ENCODE measurements at regions not wholly inside any gene's neighbourhood (a gene's known extent, or its start where the extent isn't known, plus 50 kb on each side); places are given as distances from the start of the nearest gene placed in this dataset.

GRCh38 chr4:62448911-62449310, 1248.8 kb downstream of the ADGRL3 start:
- no peak for TF ChIP-seq POLR2A (IDR thresholded peaks at IDR 0.05; ENCODE audit: low read depth, low read length)
- no peak for TF ChIP-seq POLR2AphosphoS5 (IDR thresholded peaks at IDR 0.05; ENCODE audit: low read depth, low read length)
- TF ChIP-seq TAF1 (IDR thresholded peaks at IDR 0.05; ENCODE audit: borderline replicate concordance, low read depth, low read length): no peak
